ENCODE measurements at regions not wholly inside any gene's neighbourhood (a gene's known extent, or its start where the extent isn't known, plus 50 kb on each side); places are given as distances from the start of the nearest gene placed in this dataset.
"Not testable (repeated sequence)": the region's sequence is repeated elsewhere in the genome, so short reads cannot be mapped to it uniquely, and the experiment has no call there.

DNA sequence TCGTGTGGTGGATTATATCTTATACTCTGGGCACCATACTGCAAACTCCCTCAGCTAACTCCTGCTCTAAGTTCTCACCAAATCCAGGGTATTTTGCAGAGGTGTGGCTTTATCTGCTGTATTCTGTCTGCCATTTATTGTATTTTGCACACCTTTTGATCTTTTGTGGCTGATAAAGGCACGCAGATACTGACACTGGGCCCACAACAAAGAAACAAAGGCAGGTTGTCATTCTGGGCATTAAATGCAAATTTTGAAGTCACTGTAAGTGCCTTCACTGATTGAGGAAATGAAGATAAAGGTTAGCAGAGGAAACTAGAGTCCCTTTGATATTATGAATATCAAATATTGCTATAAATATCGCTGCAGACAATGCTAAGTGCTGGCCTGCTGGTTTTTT lies 265.8 kb upstream of the MEIS1 start:
- Mint-ChIP-seq H3K4me3 (no peak overlapping the region), H3K4me1 (no peaks in the 10 kb centered on the region), H3K27ac (no peak overlapping the region), H3K9me3 (no peaks in the 10 kb centered on the region), H3K27me3 (no peaks in the 10 kb centered on the region), H3K36me3 (no peaks in the 10 kb centered on the region)
- DNase-seq (no peak), ATAC-seq (ENCODE audit: low read depth) (no peak)
- POLR2A ChIA-PET, result no interaction called here

- no peak for DNase-seq
- Mint-ChIP-seq H3K36me3 (no peaks in the 10 kb centered on the region), H3K9me3 (no peaks in the 10 kb centered on the region), H3K27me3 (no peaks in the 10 kb centered on the region), H3K4me1 (no peaks in the 10 kb centered on the region), H3K4me3 (no peak overlapping the region), H3K27ac (no peak overlapping the region)
- no peak for ATAC-seq (ENCODE audit: low read depth)
- POLR2A ChIA-PET, result no interaction called here
Observed at GRCh38 chr2:66164470-66164869, 270.5 kb upstream of the MEIS1 start.

DNA sequence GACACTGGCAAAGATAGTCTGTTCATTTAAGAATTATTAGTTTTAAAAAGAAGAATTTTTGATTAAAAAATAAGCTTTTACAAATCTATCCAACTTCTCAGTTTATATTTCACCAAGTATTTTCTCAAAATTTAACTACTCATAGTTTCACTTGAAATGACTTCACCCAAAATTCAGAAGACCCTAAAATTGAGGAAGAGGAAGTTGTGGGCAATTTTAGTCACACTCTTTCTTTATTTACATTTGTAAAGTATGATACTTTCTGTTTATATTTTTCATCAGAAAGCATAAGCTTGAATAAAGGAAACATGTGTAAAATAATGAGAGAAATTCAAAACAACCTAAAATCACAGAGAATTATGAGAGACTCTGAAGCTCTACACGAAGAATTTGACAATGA lies 278.8 kb upstream of the MEIS1 start:
- H3K4me1 Mint-ChIP-seq, result no peaks in the 10 kb centered on the region
- POLR2A ChIA-PET, result no interaction called here
- no peaks in the 10 kb centered on the region for H3K27me3 Mint-ChIP-seq
- DNase-seq (no peak), ATAC-seq (ENCODE audit: low read depth) (no peak)
- no peak overlapping the region for H3K27ac Mint-ChIP-seq
- no peaks in the 10 kb centered on the region for H3K36me3 Mint-ChIP-seq
- peaks cover 13% of the 10 kb centered on the region for H3K9me3 Mint-ChIP-seq
- no peak overlapping the region for H3K4me3 Mint-ChIP-seq

GRCh38 chr2:66153941-66154340 lies 281.0 kb upstream of the MEIS1 start:
- ATAC-seq (ENCODE audit: low read depth) (no peak), DNase-seq (no peak)
- Mint-ChIP-seq H3K27me3 (no peaks in the 10 kb centered on the region), H3K36me3 (no peaks in the 10 kb centered on the region), H3K4me1 (no peaks in the 10 kb centered on the region), H3K9me3 (peaks cover 13% of the 10 kb centered on the region), H3K27ac (no peak overlapping the region), H3K4me3 (no peak overlapping the region)
- POLR2A ChIA-PET, result no interaction called here

DNA sequence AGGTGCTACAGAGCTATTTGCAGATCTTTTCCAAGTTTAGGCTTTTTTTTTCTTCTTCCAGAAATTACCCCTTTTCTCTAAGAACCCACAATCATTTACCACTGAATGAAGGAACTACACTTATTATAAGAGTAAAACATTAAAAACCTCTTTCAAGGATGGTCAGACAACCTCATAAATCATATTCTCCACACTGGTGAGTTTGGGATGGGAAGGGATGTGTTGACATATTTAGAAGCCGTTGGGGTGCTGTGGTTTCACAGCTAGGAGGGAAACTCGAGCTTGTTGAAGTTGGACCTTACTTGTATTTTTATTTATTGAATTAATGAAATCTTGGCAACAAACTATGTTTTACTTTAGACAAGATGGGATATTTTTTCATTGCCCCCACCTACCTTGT lies 289.4 kb upstream of the MEIS1 start:
- Mint-ChIP-seq H3K36me3 (no peaks in the 10 kb centered on the region), H3K4me1 (no peaks in the 10 kb centered on the region), H3K4me3 (no peak overlapping the region), H3K27me3 (no peaks in the 10 kb centered on the region), H3K9me3 (peaks cover 2% of the 10 kb centered on the region), H3K27ac (no peak overlapping the region)
- DNase-seq (no peak), ATAC-seq (ENCODE audit: low read depth) (no peak)
- POLR2A ChIA-PET, result no interaction called here

DNA sequence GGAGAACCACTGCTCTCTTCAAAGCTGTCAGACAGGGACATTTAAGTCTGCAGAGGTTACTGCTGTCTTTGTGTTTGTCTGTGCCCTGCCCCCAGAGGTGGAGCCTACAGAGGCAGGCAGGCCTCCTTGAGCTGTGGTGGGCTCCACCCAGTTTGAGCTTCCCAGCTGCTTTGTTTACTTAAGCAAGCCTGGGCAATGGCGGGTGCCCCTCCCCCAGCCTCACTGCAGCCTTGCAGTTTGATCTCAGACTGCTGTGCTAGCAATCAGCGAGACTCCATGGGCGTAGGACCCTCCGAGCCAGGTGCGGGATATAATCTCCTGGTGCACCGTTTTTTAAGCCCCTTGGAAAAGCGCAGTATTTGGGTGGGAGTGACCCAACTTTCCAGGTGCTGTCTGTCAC lies 290.6 kb upstream of the MEIS1 start:
- DNase-seq; H3K4me1 Mint-ChIP-seq; H3K4me3 Mint-ChIP-seq; POLR2A ChIA-PET; H3K27ac Mint-ChIP-seq; H3K36me3 Mint-ChIP-seq; ATAC-seq (ENCODE audit: low read depth); H3K27me3 Mint-ChIP-seq; H3K9me3 Mint-ChIP-seq: not testable (repeated sequence)

DNA sequence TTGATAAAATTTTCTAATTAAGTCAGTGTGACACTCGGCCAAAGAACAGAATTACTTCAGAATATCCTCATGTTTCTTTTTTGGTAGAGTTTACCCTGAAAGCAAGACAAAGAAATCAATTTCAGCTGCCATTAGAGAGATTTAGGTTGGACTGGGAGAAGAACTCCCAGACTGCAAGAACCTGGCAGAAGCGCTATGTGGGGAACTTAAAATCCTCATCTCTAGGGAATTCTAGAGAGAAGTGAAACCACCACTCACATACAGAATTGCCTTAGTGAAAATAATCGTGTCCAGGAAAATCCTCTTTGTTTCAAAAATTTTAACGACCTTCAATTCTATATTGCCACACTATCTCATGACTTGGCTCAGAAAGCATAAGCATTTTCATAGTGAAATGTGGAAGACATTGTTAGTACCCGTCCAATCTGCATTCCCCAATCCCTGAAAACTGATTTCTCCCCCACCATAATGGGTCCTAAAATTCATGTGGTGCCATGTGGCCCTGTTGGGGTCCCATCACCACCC lies 297.3 kb upstream of the MEIS1 start:
- no peak for DNase-seq
- POLR2A ChIA-PET, result no interaction called here
- Mint-ChIP-seq H3K27ac (no peak overlapping the region), H3K4me3 (no peak overlapping the region), H3K27me3 (no peaks in the 10 kb centered on the region), H3K36me3 (no peaks in the 10 kb centered on the region), H3K9me3 (peaks cover under 1% of the 10 kb centered on the region), H3K4me1 (no peaks in the 10 kb centered on the region)
- ATAC-seq (ENCODE audit: low read depth), result no peak

GRCh38 chr2:66134138-66134701 lies 300.7 kb upstream of the MEIS1 start:
- H3K4me1 Mint-ChIP-seq, result no peaks in the 10 kb centered on the region
- peaks cover 2% of the 10 kb centered on the region for H3K9me3 Mint-ChIP-seq
- no peaks in the 10 kb centered on the region for H3K27me3 Mint-ChIP-seq
- H3K27ac Mint-ChIP-seq, result no peak overlapping the region
- no peak for DNase-seq
- POLR2A ChIA-PET, result no interaction called here
- H3K4me3 Mint-ChIP-seq, result no peak overlapping the region
- no peak for ATAC-seq (ENCODE audit: low read depth)
- H3K36me3 Mint-ChIP-seq, result no peaks in the 10 kb centered on the region

DNA sequence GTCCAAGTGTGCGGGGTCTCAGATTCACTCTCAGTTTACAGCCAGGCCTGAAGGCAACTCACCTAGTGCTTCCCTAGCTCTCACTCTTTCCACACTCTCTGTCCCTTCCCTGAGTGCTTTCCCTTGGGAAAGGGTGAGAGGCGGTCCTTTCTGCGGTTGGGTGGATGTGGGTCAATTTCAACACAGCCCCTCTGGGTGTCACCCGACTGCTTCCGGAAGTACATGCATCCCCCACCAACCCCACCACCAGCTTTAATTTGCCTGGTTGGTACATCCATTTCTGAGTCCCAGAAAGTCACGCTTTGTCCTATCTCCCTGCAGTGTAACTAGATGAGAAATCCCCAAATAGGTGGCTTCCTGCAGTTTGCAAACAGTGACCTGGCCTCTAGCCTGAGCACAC lies 307.3 kb upstream of the MEIS1 start:
- POLR2A ChIA-PET, result no interaction called here
- no peak overlapping the region for H3K4me3 Mint-ChIP-seq
- no peaks in the 10 kb centered on the region for H3K4me1 Mint-ChIP-seq
- H3K27ac Mint-ChIP-seq, result no peak overlapping the region
- DNase-seq, result no peak
- peaks cover 2% of the 10 kb centered on the region for H3K9me3 Mint-ChIP-seq
- no peaks in the 10 kb centered on the region for H3K27me3 Mint-ChIP-seq
- no peaks in the 10 kb centered on the region for H3K36me3 Mint-ChIP-seq
- ATAC-seq (ENCODE audit: low read depth), result no peak

DNA sequence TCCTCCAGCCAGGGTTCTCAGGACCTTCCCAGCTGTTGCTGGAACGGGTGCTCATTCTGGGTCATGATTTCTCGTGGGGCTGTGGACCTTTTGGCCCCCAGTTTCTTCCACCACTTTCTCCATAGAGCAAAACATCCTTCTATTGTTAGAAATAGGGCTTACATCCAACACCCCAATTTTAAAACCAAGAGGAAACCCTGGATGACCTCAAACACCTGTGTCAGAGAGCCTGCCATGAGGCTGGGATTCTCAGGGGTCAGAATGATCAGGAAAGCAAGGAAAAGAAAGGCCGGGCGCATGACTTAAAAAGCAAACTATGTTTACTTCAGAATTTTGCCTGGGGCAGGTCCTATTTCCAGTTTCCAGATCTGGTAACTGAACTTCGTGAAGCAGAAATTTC lies 307.9 kb upstream of the MEIS1 start:
- Mint-ChIP-seq H3K9me3 (peaks cover 1% of the 10 kb centered on the region), H3K36me3 (no peaks in the 10 kb centered on the region), H3K4me1 (no peaks in the 10 kb centered on the region), H3K27me3 (no peaks in the 10 kb centered on the region), H3K27ac (no peak overlapping the region), H3K4me3 (no peak overlapping the region)
- DNase-seq (no peak), ATAC-seq (ENCODE audit: low read depth) (no peak)
- POLR2A ChIA-PET, result no interaction called here

- Mint-ChIP-seq H3K27ac (no peak overlapping the region), H3K27me3 (no peaks in the 10 kb centered on the region), H3K36me3 (no peaks in the 10 kb centered on the region), H3K4me1 (no peaks in the 10 kb centered on the region), H3K4me3 (no peak overlapping the region), H3K9me3 (peaks cover 1% of the 10 kb centered on the region)
- ATAC-seq (ENCODE audit: low read depth), result no peak
- POLR2A ChIA-PET, result no interaction called here
- DNase-seq, result no peak
Observed at GRCh38 chr2:66125951-66126350, 309.0 kb upstream of the MEIS1 start.

DNA sequence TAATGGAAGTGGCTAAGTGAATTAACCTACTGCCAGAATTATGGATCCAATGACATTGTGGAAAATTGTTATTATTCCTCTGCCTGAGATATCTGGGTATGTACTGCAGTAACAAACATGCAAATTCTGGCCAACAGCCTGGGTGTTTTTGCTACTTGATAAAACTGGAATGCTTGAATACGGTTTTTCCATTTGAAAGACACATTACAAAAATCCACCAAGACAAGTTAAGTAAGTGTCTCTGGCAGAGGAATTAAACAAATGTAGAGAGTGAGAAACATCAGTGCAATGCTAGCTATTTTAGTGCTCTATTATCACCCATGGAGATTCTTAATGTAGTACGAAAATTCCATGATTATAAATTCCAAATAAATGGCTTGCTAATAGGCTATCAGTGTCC lies 312.4 kb upstream of the MEIS1 start:
- POLR2A ChIA-PET, result no interaction called here
- ATAC-seq (ENCODE audit: low read depth) (no peak), DNase-seq (no peak)
- Mint-ChIP-seq H3K27me3 (no peaks in the 10 kb centered on the region), H3K4me1 (no peaks in the 10 kb centered on the region), H3K9me3 (peaks cover 1% of the 10 kb centered on the region), H3K4me3 (no peak overlapping the region), H3K36me3 (no peaks in the 10 kb centered on the region), H3K27ac (no peak overlapping the region)

GRCh38 chr2:66121946-66122345 lies 313.0 kb upstream of the MEIS1 start:
- no peak for DNase-seq
- no peak for ATAC-seq (ENCODE audit: low read depth)
- Mint-ChIP-seq H3K4me3 (no peak overlapping the region), H3K9me3 (peaks cover 1% of the 10 kb centered on the region), H3K27ac (no peak overlapping the region), H3K36me3 (no peaks in the 10 kb centered on the region), H3K4me1 (no peaks in the 10 kb centered on the region), H3K27me3 (no peaks in the 10 kb centered on the region)
- POLR2A ChIA-PET, result no interaction called here

DNA sequence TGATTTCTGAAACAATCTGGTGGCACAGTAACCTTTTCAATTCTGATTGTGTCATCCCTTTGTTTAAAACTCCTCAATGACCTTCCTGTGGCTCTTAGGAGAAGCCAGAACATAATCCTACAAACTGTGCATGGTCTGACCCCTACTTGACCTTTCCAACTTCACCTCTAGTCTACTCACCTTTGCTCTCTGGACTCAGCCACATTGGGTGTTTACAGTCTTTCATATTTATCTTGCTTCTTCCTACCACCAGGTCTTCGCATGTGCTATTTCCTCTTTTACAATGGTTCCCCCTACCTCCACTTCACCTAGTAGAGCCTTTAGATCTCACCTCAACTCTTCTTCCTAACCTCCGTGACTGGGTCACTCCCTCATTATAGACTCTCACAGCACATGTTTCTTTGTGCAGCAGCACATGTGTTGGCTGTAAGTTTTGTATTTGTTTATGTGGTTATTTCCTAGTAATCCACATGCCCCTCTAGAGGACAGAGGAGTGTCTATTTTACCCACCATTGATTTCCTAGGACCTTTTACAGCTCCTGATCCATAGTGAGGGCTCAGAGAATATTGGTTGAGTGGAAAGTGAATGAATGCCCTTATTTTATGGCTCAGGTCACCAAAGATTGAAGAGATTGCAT lies 320.8 kb upstream of the MEIS1 start:
- Mint-ChIP-seq H3K9me3 (peaks cover 4% of the 10 kb centered on the region), H3K36me3 (no peaks in the 10 kb centered on the region), H3K27ac (no peak overlapping the region), H3K4me3 (no peak overlapping the region), H3K27me3 (no peaks in the 10 kb centered on the region), H3K4me1 (no peaks in the 10 kb centered on the region)
- POLR2A ChIA-PET, result no interaction called here
- ATAC-seq (ENCODE audit: low read depth), result no peak
- no peak for DNase-seq

DNA sequence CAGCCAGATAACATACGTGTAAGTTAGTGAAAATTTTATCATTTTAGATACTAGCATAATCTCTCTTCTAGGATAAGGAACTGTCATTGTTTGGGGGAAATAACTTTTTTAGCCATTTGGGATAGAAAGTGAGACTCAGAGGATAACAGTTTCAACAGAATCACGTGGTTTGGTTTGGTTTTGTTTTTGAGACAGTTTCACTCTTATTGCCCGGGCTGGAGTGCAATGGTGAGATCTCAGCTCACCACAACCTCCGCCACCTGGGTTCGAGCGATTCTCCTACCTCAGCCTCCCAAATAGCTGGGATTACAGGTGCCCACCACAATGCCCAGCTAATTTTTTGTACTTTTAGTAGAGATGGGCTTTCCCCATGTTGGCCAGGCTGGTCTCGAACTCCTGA lies 323.2 kb upstream of the MEIS1 start:
- ATAC-seq (ENCODE audit: low read depth), result no peak
- peaks cover 6% of the 10 kb centered on the region for H3K9me3 Mint-ChIP-seq
- H3K27me3 Mint-ChIP-seq, result no peaks in the 10 kb centered on the region
- no peak overlapping the region for H3K27ac Mint-ChIP-seq
- DNase-seq, result no peak
- no peaks in the 10 kb centered on the region for H3K4me1 Mint-ChIP-seq
- POLR2A ChIA-PET, result no interaction called here
- H3K36me3 Mint-ChIP-seq, result no peaks in the 10 kb centered on the region
- no peak overlapping the region for H3K4me3 Mint-ChIP-seq

Measured in activated naive CD8-positive, alpha-beta T cell treated with anti-CD3 and anti-CD28 coated beads, Interleukin-2, amount 10 ng/mL, durations not matched to agents 7 days and 5 days (primary cell).